ENCODE measurements at regions not wholly inside any gene's neighbourhood (a gene's known extent, or its start where the extent isn't known, plus 50 kb on each side); places are given as distances from the start of the nearest gene placed in this dataset.
A peak's percentile ranks its signal among the peaks of the same experiment; 100 is the strongest.
"Not testable (repeated sequence)": the region's sequence is repeated elsewhere in the genome, so short reads cannot be mapped to it uniquely, and the experiment has no call there.

DNA sequence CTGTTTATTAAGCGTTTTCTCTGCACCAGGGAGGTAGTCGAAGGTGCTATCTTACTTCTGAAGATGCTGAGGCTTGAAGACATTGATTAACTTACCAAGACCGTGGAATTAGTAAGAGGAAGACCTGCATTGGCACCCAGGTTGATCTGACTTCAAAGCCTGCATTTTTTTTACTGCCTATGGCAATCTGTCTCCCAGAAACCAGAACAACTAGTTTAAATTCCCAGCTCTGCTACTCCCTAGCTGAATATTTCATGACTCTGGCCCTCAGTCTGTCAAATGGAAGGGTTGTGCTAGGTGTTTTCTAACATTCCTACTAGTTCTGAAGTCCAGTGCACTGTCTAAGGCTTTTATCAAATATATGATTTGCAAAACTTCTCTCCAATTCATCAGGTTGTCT is 52.0 kb upstream of the GRAMD1B start:
- DNase-seq: no peak

GRCh38 chr11:123377355-123377754 is 52.7 kb upstream of the GRAMD1B start:
- no peak for DNase-seq

DNA sequence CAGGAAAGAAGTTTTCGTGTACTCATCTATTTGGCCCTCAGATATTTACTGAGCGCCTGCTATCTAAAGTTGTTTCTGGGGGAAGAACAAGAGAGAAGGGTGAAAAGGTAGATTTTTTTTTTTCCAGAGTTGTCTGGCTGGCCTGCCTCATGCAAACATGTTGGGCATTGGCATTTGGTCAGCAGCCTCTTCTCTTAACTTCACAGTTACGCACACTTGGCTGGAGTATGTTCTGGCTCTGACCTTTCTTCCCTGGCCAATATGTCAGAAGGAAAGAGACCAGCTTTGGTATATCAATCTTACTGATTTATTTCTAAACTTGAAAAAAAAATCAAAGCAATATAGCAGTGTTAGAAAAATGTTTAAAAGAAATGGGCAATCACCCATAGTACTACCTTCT is 54.2 kb upstream of the GRAMD1B start:
- no peak for DNase-seq

GRCh38 chr11:123374622-123374968 is 55.5 kb upstream of the GRAMD1B start:
- DNase-seq: no peak

- peak; percentile 44 for DNase-seq
These were observed 56.1 kb upstream of the GRAMD1B start for GRCh38 chr11:123373754-123374621.

DNA sequence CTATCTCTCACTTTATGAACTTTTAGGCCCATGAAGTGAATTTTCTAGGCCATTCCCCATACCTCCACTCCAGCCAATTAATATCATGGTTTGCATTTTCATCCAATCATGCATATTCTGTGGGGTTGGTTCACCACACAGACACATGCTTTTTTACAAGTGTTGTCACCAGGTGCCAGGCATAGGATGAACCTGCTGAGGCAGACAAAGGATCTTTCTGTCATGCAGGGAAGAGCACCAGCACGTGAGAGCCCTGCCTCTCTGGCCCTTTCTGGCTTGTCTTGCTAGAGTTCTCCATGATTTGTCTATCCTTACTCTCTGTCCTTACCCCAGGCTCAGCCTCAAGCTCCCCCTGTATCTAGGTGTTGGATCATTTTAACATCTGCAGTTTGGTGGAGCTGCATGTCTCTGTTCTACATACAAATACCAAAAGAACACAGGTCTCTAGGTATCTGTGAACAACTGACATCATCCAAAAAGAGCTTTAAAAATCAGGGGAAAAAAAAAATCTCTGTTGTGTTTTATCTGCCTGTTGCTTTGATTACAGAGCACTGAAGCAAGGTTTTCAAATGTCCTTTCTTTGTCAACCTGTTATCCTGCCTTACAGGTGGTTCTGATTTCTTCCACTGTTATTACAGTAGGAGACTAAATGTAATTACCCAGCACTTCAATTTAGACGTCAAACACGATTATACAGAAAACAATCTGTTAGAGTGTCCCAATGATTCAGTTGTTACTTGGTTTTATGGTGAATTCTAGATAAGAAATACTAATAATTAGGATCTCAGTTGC is 58.4 kb upstream of the GRAMD1B start:
- no peak for DNase-seq

- DNase-seq: no peak
These were observed 63.1 kb upstream of the GRAMD1B start for GRCh38 chr11:123366924-123367323.

DNA sequence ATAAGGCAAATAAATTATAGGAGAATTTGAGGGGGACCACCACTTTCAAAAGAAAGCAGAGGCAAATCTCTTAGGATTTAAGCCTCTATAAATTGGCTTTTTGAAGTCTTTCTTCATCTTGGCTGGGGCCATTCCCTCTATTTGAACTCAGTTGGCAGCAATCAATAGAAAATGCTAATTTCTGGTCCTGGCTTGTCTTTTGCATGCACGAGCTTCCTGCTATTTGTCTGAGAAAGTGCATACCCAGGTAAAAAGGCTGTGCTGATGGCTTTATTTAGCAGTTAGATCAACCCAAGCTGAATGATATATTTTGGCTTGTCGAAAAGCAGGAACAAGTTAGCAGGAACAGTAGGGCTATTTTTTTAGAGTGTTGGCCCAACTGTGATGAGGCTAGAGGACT is 64.1 kb upstream of the GRAMD1B start:
- DNase-seq: no peak

DNA sequence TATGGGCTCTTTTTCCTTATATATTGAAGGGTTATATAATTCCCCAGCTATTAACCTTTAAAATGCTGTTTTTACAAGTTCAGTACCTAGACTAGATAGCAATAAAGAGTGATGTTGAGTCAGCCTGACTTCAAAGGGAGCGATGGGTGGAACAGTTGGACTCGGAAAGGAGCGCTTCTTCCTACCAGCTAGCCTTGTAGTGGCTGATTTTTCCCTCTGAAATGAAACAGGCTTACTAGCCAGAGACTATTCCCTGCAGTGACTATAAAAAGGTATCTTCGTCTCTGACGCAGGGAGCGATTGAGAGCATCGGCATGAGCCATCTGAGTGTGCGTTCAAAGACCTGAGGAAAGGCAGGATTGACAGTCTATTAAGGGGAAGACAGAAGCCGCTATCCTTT is 66.0 kb upstream of the GRAMD1B start:
- DNase-seq: no peak

DNA sequence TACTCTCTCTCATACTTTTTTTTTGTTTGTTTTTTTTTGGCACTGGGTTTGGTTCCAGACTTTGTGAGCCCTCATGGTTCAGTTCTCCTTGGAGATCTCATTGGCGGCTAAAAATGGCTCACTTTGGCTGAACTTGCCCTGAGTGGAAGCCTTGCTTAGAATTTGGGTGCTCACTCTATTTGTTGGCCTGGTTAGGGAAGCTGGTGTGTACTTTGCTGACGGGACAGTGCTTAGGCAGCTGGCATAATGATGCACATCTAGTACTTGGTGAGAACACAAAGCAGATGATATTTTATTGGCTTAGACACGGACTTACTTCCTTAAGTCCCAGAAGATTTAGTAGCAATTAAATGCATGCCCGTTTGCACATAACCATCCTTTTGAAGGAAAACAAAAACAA is 66.5 kb upstream of the GRAMD1B start:
- DNase-seq: no peak

DNA sequence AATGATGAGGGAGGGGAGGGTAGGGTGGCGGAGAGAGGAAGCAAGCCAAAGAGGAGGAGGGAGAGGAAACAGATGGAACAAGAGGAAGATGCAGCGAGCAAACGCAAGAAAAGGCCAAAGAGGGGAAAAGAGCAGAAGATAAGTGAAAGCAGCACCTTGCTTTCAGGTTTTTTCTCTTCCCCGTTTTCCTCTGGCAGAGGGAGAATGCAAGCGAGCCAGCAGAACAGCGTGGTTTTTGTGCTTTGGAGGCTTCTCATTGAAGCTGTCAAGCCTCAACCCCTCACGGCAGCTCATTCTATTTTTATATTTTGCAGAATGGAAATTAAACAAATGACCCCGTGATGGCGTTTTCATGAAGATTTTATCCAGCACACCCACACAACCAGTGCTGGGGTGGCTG is 67.1 kb upstream of the GRAMD1B start:
- no peak for DNase-seq

GRCh38 chr11:123362186-123362585 is 67.9 kb upstream of the GRAMD1B start:
- no peak for DNase-seq

DNA sequence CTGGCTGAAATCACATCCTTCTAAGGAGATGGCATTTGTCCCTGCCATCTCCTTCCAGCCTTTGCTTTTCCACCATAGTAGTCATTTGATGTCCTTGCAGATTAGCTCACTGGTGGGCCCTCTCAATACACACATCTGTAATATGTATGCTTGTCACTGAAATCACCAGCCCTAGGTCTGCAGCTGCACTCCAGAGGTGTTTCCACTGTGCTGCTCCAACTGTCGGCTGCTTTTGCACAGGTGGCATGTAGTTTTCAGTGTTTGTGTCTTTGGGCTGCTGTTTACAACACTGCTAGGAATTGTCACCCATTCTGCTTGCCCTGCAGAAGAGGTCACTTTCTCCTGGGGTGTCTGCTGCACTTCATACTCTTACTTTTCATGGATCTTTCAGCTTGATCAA is 69.0 kb upstream of the GRAMD1B start:
- DNase-seq: no peak

DNA sequence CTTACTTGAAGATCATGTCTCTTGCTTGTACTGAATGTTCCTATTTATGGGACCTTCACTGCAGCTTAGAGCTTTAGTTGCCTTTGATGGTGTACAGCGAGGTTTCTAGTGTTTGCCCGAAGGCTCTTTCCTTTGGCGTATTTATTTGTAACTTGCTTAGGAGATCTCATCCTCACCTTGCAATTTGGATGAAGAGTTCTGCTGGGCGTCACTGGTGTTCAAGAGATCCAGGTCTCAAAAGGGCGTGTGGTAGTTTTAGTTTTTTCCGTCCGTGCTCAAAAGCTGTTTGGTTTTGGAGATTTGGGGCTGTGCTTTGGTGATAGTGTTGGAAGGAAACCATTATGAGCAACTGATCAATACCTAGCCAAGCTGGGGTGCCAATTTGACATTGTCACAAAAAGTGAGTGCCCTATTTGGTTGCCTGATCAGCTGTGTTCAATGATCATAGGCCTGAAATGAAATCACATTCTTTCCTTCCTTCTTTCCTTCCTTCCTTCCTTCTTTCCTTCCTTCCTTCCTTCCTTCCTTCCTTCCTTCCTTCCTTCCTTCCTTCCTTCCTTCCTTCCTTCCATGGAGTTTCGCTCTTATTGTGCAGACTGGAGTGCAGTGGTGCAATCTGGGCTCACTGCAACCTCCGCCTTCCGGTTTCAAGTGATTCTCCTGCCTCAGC is 69.7 kb upstream of the GRAMD1B start:
- no peak for DNase-seq

DNA sequence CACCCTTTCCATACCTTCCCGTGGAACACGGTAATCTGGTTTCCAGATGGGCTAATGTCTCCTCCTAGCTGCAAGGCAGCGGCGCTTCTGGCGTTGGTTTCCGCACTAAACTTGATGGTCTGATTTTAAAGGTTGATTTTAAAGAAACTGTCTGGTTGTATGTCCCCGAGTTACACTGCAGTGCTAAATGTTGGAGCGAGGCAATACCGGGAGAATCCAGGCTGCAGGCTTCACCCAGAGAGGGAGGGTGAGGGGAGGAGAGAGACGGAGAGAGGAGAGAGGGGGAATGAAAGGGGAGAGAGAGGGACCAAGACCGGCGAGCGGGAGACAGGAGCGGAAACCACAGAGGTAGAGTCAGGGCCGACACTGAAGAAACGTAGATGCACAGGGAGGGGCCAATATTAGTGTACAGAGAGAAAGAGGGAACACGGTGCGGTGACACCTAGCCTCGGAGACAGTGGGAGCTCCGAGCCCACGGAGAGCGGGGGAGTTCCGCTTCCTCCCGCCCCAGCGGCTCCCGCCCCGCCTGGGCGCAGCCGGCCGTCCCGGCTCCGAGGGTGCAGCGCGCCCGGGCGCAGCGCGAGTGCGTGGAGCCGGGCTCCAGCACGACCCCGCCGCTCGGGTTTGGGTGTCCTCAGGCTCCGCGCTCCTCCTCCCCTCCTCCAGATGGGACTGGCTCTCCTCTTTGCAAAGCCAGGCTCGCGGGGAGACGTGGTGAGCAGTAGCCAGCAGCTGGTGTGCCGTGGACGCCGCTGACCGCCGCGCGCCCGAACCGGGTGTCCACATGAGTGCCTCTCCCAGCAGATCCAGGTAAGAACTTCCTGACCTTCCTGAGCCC is 71.9 kb upstream of the GRAMD1B start:
- peak; percentile 76 for DNase-seq

DNA sequence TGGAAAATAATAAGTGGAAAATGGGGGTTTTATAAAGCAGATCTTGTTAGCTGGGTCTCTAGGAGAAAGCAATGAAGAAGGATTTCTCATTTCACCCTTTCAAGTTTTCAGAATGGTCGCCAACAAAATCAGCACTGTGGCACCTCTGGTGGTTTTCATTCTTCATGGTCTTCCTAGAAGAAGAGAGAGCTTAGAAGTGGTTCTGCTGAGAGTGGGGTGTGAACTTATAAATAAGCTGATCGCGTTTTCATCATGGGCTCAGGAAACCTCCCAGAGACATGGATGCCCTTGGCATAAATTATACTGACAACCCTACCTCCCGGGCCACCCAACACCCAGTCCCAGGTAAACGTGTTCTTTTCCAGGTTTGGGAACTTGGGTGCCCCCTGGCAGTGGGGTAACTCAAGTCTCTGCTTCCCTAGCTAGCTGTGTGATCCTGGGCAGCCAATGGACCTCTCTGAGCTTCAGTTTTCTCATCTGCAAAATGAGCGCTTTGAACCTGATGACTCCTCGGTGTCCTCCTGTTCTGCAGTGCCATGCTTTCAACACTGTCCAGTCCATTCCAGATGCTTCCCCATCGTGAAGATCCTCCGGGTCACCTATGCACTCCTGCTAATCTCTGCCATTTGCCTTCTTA is 72.6 kb upstream of the GRAMD1B start:
- DNase-seq: peak; percentile 57

DNA sequence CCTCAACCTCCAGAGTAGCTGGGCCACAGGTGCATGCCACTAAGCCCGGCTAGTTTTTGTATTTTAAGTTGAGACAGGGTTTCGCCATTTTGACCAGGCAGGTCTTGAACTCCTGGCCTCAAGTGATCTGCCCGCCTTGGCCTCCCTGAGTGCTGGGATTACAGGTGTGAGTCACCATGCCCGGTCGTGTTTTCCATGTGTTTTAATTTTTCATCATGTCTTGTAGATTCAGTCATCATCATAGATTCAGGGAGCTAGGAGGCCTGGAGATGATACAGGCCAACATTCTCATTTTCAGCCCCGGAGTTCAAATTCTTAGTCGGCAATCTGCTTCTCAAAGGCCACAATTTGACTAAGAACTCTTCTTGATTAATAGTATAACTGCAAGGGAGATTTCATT is 73.5 kb upstream of the GRAMD1B start:
- peak; percentile 47 for DNase-seq

- no peak for DNase-seq
These were observed 75.6 kb upstream of the GRAMD1B start for GRCh38 chr11:123354371-123354975.

- DNase-seq: no peak
These were observed 78.7 kb upstream of the GRAMD1B start for GRCh38 chr11:123351375-123351774.

DNA sequence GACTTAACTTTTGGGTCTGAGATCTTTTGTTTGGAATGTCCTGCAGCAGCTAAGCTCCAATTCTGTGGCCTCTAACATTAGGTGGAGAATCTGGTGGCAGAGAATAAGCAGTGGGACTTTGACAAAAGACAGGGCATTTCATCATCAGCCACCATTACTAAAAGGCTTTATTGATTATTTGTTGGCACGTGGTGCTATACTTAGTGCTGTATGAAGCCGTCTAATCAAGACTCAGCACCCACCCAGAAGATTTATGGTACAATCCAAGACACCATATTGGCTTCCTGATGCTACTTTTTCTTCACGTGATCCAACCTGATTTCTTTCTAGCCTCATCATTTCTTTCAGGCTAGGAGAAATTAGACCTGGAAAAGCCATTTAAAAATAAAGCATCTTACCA is 80.7 kb upstream of the GRAMD1B start:
- no peak for DNase-seq

DNA sequence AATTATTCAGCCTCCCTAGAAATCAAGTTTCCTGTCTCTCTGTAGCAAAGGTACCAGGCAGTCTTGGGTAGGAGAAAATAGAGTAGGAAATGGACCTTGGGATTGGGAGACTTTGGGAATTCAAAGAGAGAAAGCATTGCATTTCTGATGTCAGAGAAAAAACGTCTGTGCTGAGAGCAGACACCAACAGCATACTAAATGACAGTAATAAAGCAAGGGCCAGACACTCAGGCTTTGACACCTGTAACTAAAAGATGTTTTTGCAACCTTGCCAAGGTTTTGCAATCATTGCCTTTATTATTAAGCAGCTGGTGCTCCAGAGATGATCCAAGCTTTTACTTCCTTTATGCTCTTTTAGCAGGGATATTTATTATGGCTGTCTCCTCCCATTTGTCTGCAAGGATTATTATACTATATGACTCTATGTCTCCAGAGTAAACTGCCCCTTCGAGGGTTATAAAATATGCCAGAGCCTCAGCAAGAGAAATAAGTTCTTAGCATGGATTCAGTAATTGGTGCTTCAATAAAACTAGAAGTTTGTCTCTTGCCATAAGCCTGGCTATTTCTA is 85.2 kb upstream of the GRAMD1B start:
- no peak for DNase-seq

GRCh38 chr11:123344188-123344587 is 85.9 kb upstream of the GRAMD1B start:
- DNase-seq: not testable (repeated sequence)
